Hepatocyte (in vitro differentiated cells): ENCODE measurements at regions not wholly inside any gene's neighbourhood (a gene's known extent, or its start where the extent isn't known, plus 50 kb on each side); places are given as distances from the start of the nearest gene placed in this dataset.

Experiments used
- EZH2 ChIP-seq: fragments of 200-600 bp; sonication (generic); IDR thresholded peaks from 2 replicates; pipeline ENCODE4 v1.6.1; 2016; ENCODE audit warnings: antibody characterized with exemption, mild to moderate bottlenecking, borderline replicate concordance
- TF ChIP-seq, protein P1 (sequence below): fragments of 200-600 bp; sonication (generic); IDR thresholded peaks from 2 replicates; pipeline ENCODE4 v1.5.1; 2016; ENCODE audit warnings: antibody characterized with exemption, mild to moderate bottlenecking; ENCODE audit not compliant: poor library complexity

DNA sequence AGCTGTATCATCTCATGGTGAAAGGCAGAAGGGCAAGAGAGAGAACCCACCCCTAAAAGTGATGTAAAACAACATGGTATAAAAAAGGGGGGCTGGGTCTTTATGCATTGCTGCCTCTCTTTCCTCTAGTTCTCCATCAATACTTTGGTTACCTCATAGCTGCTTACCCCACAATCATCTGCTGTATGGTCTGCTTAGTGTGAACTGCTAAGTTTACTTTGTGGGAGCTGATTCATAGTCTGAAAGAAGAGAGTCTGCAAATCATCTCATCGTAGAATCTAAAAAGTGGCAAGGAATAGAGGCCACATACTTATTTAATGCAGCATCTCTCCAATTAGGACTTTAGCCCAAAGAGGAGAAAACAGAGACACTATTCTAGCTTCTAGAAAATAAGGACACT is 546.8 kb downstream of the GBE1 start:
- TF ChIP-seq, protein P1, sequence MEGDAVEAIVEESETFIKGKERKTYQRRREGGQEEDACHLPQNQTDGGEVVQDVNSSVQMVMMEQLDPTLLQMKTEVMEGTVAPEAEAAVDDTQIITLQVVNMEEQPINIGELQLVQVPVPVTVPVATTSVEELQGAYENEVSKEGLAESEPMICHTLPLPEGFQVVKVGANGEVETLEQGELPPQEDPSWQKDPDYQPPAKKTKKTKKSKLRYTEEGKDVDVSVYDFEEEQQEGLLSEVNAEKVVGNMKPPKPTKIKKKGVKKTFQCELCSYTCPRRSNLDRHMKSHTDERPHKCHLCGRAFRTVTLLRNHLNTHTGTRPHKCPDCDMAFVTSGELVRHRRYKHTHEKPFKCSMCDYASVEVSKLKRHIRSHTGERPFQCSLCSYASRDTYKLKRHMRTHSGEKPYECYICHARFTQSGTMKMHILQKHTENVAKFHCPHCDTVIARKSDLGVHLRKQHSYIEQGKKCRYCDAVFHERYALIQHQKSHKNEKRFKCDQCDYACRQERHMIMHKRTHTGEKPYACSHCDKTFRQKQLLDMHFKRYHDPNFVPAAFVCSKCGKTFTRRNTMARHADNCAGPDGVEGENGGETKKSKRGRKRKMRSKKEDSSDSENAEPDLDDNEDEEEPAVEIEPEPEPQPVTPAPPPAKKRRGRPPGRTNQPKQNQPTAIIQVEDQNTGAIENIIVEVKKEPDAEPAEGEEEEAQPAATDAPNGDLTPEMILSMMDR: no peak
- TF ChIP-seq EZH2: no peak
